ENCODE measurements at regions not wholly inside any gene's neighbourhood (a gene's known extent, or its start where the extent isn't known, plus 50 kb on each side); places are given as distances from the start of the nearest gene placed in this dataset.

- DNase-seq (ENCODE audit: low read depth, low spot score) (no peak), ATAC-seq (no peak)
- ChIA-PET CTCF (no interaction called here), POLR2A (no interaction called here), RAD21 (ENCODE audit: low non-redundant PET in 1 of 2, low total read pairs in 2 of 2, uncharacterized antibody in 2 of 2, unreplicated experiment in 2 of 2) (no interaction called here)
- Histone ChIP-seq H3K4me3 (replicated peaks in 1 of 2; ENCODE audit: low read depth in 1 of 2, low read length in 2 of 2) (no peak overlapping the region), H3K9me2 (ENCODE audit: insufficient read depth) (no peaks in the 10 kb centered on the region), H3K9ac (ENCODE audit: low read length) (no peak overlapping the region), H3K79me2 (ENCODE audit: insufficient read depth, low read length) (no peaks in the 10 kb centered on the region), H3K27ac (ENCODE audit: low read depth, low read length) (no peak overlapping the region), H3K27me3 (ENCODE audit: insufficient read depth, low read length) (no peaks in the 10 kb centered on the region), H2AFZ (ENCODE audit: low read depth, low read length, poor library complexity, severe bottlenecking) (no peak overlapping the region), H4K20me1 (ENCODE audit: insufficient read depth) (no peaks in the 10 kb centered on the region), H3K4me1 (ENCODE audit: control insufficient read depth in 1 of 2, insufficient read depth in 2 of 2, low read length in 2 of 2) (no peaks in the 10 kb centered on the region), H3K4me2 (ENCODE audit: low read length) (no peak overlapping the region), H3K36me3 (ENCODE audit: control insufficient read depth in 1 of 2, insufficient read depth in 2 of 2, low read length in 2 of 2) (no peaks in the 10 kb centered on the region), H3K9me3 (ENCODE audit: control insufficient read depth in 1 of 2, insufficient read depth in 1 of 2, low read depth in 1 of 2, low read length in 2 of 2) (no peaks in the 10 kb centered on the region)
- no TSS peak for BruUV-seq (replicated peaks)
- intact Hi-C loops (cut with micrococcal nuclease) = no loop called here
- TF ChIP-seq YY1 (IDR thresholded peaks at IDR 0.05; ENCODE audit: extremely low read depth, insufficient replicate concordance, low read depth, low read length) (no peak), CEBPB (IDR thresholded peaks at IDR 0.05; ENCODE audit: low read depth) (no peak), ZBTB33 (IDR thresholded peaks at IDR 0.05; ENCODE audit: extremely low read depth, insufficient replicate concordance, low read length) (no peak), SIN3A (IDR thresholded peaks at IDR 0.05; ENCODE audit: low read depth) (no peak), FOSL1 (IDR thresholded peaks at IDR 0.05; ENCODE audit: low read depth) (no peak), SRF (IDR thresholded peaks at IDR 0.05; ENCODE audit: low read depth) (no peak), EZH2 (IDR thresholded peaks at IDR 0.05) (no peak), MAX (IDR thresholded peaks at IDR 0.05) (no peak), CBX3 (IDR thresholded peaks at IDR 0.05; ENCODE audit: low read depth) (no peak)
Observed at GRCh38 chr14:51188566-51189185, 51.4 kb upstream of the TMX1 start.

All from HCT116 (cell line).